ENCODE measurements at regions not wholly inside any gene's neighbourhood (a gene's known extent, or its start where the extent isn't known, plus 50 kb on each side); places are given as distances from the start of the nearest gene placed in this dataset.

- Histone ChIP-seq H3K9me2 (ENCODE audit: insufficient read depth) (no peaks in the 10 kb centered on the region), H3K79me2 (ENCODE audit: insufficient read depth, low read length) (no peaks in the 10 kb centered on the region), H3K27ac (ENCODE audit: low read depth, low read length) (no peak overlapping the region), H3K36me3 (ENCODE audit: control insufficient read depth in 1 of 2, insufficient read depth in 2 of 2, low read length in 2 of 2) (no peaks in the 10 kb centered on the region), H3K4me1 (ENCODE audit: control insufficient read depth in 1 of 2, insufficient read depth in 2 of 2, low read length in 2 of 2) (no peaks in the 10 kb centered on the region), H3K9ac (ENCODE audit: low read length) (no peak overlapping the region), H4K20me1 (ENCODE audit: insufficient read depth) (no peaks in the 10 kb centered on the region), H3K4me2 (ENCODE audit: low read length) (no peak overlapping the region), H2AFZ (ENCODE audit: low read depth, low read length, poor library complexity, severe bottlenecking) (no peak overlapping the region), H3K27me3 (ENCODE audit: insufficient read depth, low read length) (no peaks in the 10 kb centered on the region), H3K9me3 (ENCODE audit: control insufficient read depth in 1 of 2, insufficient read depth in 1 of 2, low read depth in 1 of 2, low read length in 2 of 2) (no peaks in the 10 kb centered on the region), H3K4me3 (replicated peaks in 1 of 2; ENCODE audit: low read depth in 1 of 2, low read length in 2 of 2) (no peak overlapping the region)
- ChIA-PET POLR2A (no interaction called here), CTCF (no interaction called here), RAD21 (ENCODE audit: low non-redundant PET in 1 of 2, low total read pairs in 2 of 2, uncharacterized antibody in 2 of 2, unreplicated experiment in 2 of 2) (no interaction called here)
- ATAC-seq: no peak
- no TSS peak for BruUV-seq (replicated peaks)
- TF ChIP-seq CTCF (IDR thresholded peaks at IDR 0.05 in 2 of 3, conservative IDR thresholded peaks at IDR 0.05 in 1 of 3; ENCODE audit: borderline replicate concordance in 1 of 3, insufficient read depth in 1 of 3, low read depth in 2 of 3, low read length in 2 of 3) (no peak), ELF1 (IDR thresholded peaks at IDR 0.05; ENCODE audit: borderline replicate concordance, low read depth) (no peak), ATF3 (IDR thresholded peaks at IDR 0.05) (no peak), FOSL1 (IDR thresholded peaks at IDR 0.05; ENCODE audit: low read depth) (no peak)
- no peak for DNase-seq (ENCODE audit: low read depth, low spot score)
- intact Hi-C loops (cut with micrococcal nuclease): no loop called here
Observed at GRCh38 chr2:194301946-194302345, 1355.1 kb upstream of the SLC39A10 start.

GRCh38 chr2:194294156-194294555 is 1362.9 kb upstream of the SLC39A10 start:
- Histone ChIP-seq H3K79me2 (ENCODE audit: insufficient read depth, low read length) (no peaks in the 10 kb centered on the region), H3K27ac (ENCODE audit: low read depth, low read length) (no peak overlapping the region), H3K9ac (ENCODE audit: low read length) (no peak overlapping the region), H3K9me3 (ENCODE audit: control insufficient read depth in 1 of 2, insufficient read depth in 1 of 2, low read depth in 1 of 2, low read length in 2 of 2) (no peaks in the 10 kb centered on the region), H3K4me2 (ENCODE audit: low read length) (no peak overlapping the region), H3K4me3 (replicated peaks in 1 of 2; ENCODE audit: low read depth in 1 of 2, low read length in 2 of 2) (no peak overlapping the region), H4K20me1 (ENCODE audit: insufficient read depth) (no peaks in the 10 kb centered on the region), H3K4me1 (ENCODE audit: control insufficient read depth in 1 of 2, insufficient read depth in 2 of 2, low read length in 2 of 2) (no peaks in the 10 kb centered on the region), H3K9me2 (ENCODE audit: insufficient read depth) (no peaks in the 10 kb centered on the region), H3K27me3 (ENCODE audit: insufficient read depth, low read length) (no peaks in the 10 kb centered on the region), H3K36me3 (ENCODE audit: control insufficient read depth in 1 of 2, insufficient read depth in 2 of 2, low read length in 2 of 2) (no peaks in the 10 kb centered on the region), H2AFZ (ENCODE audit: low read depth, low read length, poor library complexity, severe bottlenecking) (no peak overlapping the region)
- CTCF ChIA-PET: no interaction called here
- ATAC-seq (no peak), DNase-seq (ENCODE audit: low read depth, low spot score) (no peak)
- POLR2A ChIA-PET: no interaction called here
- intact Hi-C loops (cut with micrococcal nuclease): no loop called here
- RAD21 ChIA-PET (ENCODE audit: low non-redundant PET in 1 of 2, low total read pairs in 2 of 2, uncharacterized antibody in 2 of 2, unreplicated experiment in 2 of 2): no interaction called here
- BruUV-seq (replicated peaks): no TSS peak
- TF ChIP-seq ZBTB33 (IDR thresholded peaks at IDR 0.05; ENCODE audit: extremely low read depth, insufficient replicate concordance, low read length) (no peak), SRF (IDR thresholded peaks at IDR 0.05; ENCODE audit: low read depth) (no peak), MAX (IDR thresholded peaks at IDR 0.05) (no peak), YY1 (IDR thresholded peaks at IDR 0.05; ENCODE audit: extremely low read depth, insufficient replicate concordance, low read depth, low read length) (no peak), REST (IDR thresholded peaks at IDR 0.05; ENCODE audit: low read depth) (no peak), FOSL1 (IDR thresholded peaks at IDR 0.05; ENCODE audit: low read depth) (no peak), ATF3 (IDR thresholded peaks at IDR 0.05) (no peak), ZFX (IDR thresholded peaks at IDR 0.05) (no peak), TCF7L2 (IDR thresholded peaks at IDR 0.05; ENCODE audit: borderline replicate concordance, extremely low read depth, insufficient read depth, insufficient read length) (no peak)

Data from HCT116 (cell line).